ENCODE measurements at regions not wholly inside any gene's neighbourhood (a gene's known extent, or its start where the extent isn't known, plus 50 kb on each side); places are given as distances from the start of the nearest gene placed in this dataset.
A peak's percentile ranks its signal among the peaks of the same experiment; 100 is the strongest.
"Not testable (repeated sequence)": the region's sequence is repeated elsewhere in the genome, so short reads cannot be mapped to it uniquely, and the experiment has no call there.

GRCh38 chr11:122559734-122560382 lies 95.7 kb upstream of the UBASH3B start:
- H3K27ac ChIP-seq, result no peak overlapping the region
- TF ChIP-seq ZFX (IDR thresholded peaks at IDR 0.05) (no peak), CTCF (conservative IDR thresholded peaks at IDR 0.05) (no peak; the same call in 1 of the 2 replicates)

GRCh38 chr11:122559218-122559617 lies 96.3 kb upstream of the UBASH3B start:
- H3K27ac ChIP-seq, result not testable (repeated sequence)

GRCh38 chr11:122557163-122557562 lies 98.4 kb upstream of the UBASH3B start:
- H3K27ac ChIP-seq, result not testable (repeated sequence)

GRCh38 chr11:122556605-122557004 lies 98.9 kb upstream of the UBASH3B start:
- TF ChIP-seq CTCF (conservative IDR thresholded peaks at IDR 0.05) (peak; percentile 44), ZFX (IDR thresholded peaks at IDR 0.05) (no peak)
- no peak overlapping the region for H3K27ac ChIP-seq

GRCh38 chr11:122538060-122538459 lies 117.5 kb upstream of the UBASH3B start:
- TF ChIP-seq CTCF (conservative IDR thresholded peaks at IDR 0.05), result no peak
- TF ChIP-seq ZFX (IDR thresholded peaks at IDR 0.05), result no peak
- no peak overlapping the region for H3K27ac ChIP-seq

DNA sequence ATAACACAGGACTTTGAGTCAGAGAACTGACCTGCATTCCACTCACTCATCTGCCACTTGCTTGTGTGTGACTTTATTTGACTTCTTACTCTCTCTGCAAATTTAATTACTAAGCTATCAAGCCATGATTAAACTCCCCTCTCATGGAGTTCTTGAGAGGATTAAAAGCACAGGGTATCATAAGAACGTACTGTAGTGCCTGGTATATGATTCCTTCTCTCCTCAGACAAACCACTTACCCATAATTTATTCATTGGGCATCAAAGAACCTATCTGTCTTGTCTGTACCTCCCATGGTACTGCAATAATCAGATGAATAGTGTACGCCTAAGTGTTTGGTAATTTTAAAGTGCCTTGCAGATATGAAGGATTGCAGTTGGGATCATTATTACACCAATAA lies 130.6 kb upstream of the UBASH3B start:
- TF ChIP-seq ZFX (IDR thresholded peaks at IDR 0.05) (no peak), CTCF (conservative IDR thresholded peaks at IDR 0.05) (no peak)
- no peak overlapping the region for H3K27ac ChIP-seq

DNA sequence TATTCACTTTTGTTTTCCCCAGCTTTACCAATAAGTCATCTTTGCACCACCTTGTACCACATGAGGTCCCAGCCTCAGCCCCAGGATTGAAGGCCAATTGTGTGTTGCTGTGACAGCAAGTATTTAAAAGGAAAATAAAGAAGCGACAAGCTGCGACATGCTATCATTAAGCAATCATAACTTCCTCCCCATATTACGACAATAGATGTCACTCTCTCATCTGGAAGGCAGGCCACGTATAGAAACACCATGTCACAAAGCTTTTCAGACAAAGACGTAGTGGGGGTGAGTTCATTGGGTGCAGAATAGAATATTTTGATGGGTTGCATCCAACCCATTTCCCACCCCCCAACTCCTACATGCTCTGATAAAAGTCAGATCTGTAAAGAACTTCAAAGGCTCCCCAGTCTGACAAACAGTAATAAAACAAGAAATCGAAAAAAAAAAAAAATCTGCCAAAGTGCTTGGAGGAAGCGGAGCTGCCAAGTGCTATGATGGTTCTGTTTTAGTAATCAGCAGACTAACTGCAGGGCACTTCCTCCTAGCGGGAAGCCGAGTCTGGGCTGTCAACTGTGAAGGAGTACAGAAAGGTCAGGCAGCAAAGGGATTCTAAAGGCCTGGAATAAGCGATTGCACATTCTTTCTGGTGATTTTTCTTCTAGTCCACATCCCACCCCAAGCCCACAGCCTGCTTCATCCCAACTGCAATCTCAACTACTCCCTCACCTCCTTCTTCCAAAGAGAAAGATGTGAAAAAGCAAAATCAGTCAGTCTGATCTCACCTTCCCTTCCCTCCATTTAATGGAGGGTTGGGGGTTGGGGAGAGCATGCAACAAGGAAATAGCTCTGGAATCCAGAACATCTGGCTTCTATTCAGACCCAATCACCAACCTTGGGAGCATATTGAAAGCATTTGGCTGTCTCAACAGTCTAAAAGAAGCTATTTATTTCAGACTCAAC lies 131.4 kb upstream of the UBASH3B start:
- H3K27ac ChIP-seq, result no peak overlapping the region
- TF ChIP-seq ZFX (IDR thresholded peaks at IDR 0.05) (no peak), CTCF (conservative IDR thresholded peaks at IDR 0.05) (no peak)

GRCh38 chr11:122521626-122522025 lies 133.9 kb upstream of the UBASH3B start:
- H3K27ac ChIP-seq, result no peak overlapping the region
- TF ChIP-seq ZFX (IDR thresholded peaks at IDR 0.05) (no peak), CTCF (conservative IDR thresholded peaks at IDR 0.05) (no peak)

Measured in C4-2B (cell line).